Glomerular visceral epithelial cell (primary cell): ENCODE measurements at regions not wholly inside any gene's neighbourhood (a gene's known extent, or its start where the extent isn't known, plus 50 kb on each side); places are given as distances from the start of the nearest gene placed in this dataset.

Experiments used
- DNase-seq: peaks from one replicate; pipeline ENCODE4 v3.0.0-alpha.2; 2016; ENCODE audit errors: extremely low spot score

DNA sequence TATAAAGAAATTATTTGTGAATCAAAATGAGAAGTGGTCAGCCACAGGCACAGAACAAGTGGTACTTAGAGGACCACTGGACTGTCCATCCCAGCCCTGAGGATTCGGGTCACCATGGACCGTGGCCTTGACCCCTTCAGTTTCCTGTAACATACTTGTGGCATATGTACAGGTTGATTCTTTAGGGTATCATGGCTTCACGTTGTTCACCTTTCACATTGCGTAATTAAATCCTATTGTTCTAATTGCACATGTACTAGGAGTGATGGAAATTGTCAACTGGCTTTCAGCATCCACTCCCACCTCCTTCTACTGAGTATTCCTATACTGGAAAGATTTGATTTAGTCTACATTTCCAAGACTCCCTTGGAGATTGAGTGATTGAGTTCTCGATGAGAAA is 148.3 kb upstream of the GJB5 start:
- DNase-seq: no peak

GRCh38 chr1:34610063-34610462 is 144.8 kb upstream of the GJB5 start:
- no peak for DNase-seq

DNA sequence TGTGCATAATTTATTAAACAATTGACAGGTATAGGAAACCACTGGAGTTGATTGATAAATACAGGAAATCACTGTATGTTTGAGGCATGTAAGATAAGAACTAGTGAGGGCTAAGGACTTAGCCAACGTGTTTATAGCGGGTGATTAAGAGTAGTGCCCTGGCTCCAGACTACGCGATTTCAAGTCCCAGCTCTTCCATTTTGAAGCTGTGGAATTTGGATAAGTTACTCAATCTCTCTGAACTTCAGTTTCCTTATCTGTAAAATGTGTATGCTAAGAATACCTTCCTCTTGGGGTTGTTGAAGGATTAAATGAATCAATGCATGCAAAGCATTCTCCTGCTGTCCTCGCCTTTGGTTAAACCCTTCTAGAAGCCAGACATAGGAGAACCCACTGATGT is 143.3 kb upstream of the GJB5 start:
- DNase-seq: no peak

- no peak for DNase-seq
These were observed 142.6 kb upstream of the GJB5 start for GRCh38 chr1:34612091-34612827.

GRCh38 chr1:34617321-34618118 is 137.3 kb upstream of the GJB5 start:
- no peak for DNase-seq

DNA sequence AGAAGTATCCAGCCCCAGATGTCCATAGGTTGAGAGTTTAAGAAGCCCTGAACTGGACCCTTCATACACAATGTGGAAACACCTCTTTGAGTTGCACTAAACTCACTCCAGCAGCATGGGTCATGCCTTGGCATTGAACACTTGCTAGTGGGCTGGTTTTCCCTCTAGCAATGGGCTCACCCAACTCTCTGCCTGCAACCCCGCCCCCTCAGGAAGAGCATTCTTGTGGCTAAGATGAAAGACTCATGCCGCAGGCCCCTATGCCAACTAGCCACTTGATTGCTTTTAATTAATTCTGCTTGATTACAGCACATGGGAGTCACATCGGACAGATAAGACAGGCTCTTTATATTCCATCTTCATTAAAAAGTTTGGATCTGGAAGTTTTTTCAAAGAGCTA is 136.5 kb upstream of the GJB5 start:
- no peak for DNase-seq

DNA sequence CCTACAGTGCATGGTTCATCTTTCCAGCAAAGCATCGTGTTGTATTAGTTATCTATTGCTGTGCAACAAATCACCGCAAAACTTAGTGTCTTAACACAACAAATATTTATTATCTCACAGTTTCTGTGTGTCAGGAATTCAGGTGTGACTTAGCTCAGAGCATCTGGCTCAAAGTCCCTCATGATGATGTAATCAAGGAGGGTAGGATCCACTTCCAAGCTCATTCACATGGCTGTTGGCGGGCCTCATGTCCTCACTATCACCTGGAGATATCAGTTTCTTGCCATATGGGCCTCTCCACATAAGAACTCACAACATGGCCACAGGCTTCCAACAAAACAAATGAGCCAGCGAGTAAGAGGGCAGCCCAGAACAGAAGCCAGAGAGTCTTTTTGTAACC is 135.6 kb upstream of the GJB5 start:
- DNase-seq: no peak

GRCh38 chr1:34621916-34622315 is 132.9 kb upstream of the GJB5 start:
- DNase-seq: no peak

DNA sequence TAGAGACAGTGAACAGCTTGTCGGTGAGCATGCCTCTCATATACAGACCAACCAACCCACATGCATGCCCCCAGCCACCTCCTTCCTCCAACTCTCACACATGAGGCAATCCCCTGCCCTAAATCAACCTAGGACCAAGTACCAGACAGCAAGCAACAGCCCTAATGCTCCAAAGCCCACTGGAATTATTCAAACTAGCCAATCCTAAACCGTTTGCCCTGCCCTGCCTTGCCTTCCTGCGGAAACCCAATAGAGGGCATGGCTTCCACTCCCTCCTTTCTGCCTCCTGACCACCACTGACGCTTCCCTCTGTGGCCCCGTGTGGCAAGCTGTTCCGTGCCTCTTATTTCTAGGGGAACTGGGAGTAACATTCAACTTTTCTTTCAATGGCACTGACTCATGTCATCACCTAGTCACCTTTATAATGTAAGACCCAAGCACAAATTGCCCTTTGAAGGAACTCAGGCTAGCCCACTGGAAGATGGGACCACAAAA is 129.3 kb upstream of the GJB5 start:
- no peak for DNase-seq

- no peak for DNase-seq
These were observed 127.2 kb upstream of the GJB5 start for GRCh38 chr1:34627465-34628240.

GRCh38 chr1:34631126-34631525 is 123.7 kb upstream of the GJB5 start:
- DNase-seq: no peak

DNA sequence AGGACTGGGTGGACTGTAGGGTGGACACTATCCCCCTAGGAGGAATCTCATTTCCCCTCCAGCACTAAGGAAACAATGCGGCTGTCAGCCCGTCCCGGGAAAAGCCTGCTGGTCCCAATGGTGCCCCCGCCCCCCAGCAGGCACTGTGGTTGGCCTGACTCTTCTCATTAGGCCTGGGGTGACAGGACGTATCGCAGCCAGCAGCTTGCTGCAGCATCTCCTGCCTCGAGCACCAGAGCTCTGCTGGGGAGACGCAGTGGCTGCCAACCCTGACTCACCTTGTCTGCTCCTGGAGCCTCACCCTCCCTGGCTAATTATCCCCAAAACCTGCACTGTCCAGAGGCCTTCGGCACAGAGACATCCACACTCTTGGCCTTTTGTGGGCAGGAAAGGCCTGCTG is 115.1 kb upstream of the GJB5 start:
- DNase-seq: no peak

DNA sequence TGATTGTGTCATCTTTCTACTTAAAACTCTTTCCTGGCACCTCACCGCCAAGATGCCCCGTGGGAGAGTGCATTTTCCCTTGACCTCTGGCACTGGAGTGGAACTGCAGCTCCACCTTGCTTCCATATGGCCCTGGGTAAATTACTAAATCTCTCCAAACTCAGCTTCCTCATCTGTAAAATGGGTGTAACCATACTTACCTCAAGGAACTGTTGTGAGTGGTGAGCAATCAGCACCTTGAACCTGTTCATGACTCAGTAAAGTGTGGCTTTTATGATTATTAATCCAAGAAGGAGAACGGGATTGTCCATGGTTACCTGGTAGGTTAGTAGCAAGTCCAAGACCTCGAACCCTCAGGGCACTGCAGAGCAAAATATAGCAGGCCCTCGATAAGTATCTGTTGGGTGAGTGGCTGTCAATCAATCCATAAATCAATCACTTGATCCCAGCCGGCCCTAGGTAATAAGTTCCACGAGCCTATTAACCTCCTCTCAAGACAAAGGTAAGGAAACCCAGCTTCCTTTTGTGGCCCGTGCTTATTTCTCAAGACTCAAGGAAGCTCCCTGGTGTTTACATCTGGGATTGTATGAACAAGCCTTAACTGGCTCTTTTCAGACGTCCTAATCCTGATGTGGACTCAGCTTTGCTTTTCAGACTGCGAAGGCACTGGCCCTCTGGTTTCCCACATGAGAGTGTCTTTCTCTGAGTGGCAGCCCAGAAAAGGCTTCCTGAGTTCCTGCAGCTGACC is 114.0 kb upstream of the GJB5 start:
- no peak for DNase-seq

GRCh38 chr1:34642679-34643078 is 112.2 kb upstream of the GJB5 start:
- DNase-seq: no peak

DNA sequence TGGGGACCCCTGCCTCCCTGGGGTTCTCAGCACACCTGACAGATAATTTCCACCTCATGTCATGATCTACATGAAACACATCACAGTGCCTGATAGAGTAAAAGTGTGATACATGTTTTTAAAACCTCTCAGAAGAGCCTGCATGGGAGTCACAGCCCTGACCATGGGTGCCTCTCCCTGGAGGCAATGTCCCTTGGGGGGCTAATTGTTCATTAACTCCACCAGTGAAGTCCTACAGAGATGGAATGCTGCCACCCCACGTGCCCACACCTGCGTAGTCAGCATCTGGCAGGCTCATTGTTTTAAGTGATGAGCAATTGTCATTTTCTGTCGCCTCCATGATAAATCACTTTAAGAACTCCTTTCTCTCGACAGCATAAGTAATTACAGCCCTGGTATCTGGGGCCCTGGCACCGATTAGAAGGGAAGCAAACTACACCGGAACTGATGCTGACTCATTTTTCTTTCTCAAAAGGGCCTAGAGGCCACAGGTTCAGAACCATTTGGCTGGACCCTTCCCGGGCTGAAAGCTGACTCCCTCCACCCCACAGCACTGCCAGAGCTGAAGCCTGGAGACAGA is 109.6 kb upstream of the GJB5 start:
- no peak for DNase-seq

DNA sequence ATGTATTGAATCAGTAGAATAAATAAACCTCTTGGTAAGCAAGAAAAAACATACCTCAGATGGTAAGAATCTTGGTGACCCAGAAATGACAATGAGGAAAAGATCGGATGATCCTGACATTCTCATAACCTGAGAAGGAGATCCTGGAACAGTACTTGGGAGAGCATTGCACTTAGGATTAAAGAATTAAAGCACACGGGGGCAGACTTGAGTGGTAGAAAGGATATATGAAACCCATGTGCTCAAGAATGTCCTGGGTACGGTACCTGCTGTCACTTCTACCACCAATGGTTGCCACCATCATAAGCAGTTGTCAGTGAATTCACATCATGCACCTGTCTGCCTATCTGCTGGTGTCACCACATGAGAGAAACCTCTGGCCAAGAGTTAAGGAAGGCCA is 108.9 kb upstream of the GJB5 start:
- DNase-seq: no peak

DNA sequence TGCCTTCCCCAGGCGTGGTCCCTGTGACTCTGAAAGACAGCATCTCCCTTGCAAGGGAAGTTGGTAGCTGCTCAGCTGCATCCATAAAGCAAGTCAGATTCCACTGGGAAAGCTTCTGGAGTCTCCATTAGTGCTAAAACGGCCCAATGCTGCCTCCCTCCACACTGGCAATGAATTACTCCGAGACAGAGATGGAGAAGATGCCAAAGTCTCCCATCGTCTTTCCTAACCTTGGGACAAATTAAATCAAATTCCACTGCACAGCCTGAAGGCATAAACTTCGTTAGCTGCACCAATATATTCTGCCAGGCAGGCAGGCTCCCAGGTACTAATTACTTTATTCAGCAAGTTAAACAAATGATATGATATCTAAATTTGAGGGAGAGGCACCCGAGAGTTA is 106.3 kb upstream of the GJB5 start:
- DNase-seq: no peak

DNA sequence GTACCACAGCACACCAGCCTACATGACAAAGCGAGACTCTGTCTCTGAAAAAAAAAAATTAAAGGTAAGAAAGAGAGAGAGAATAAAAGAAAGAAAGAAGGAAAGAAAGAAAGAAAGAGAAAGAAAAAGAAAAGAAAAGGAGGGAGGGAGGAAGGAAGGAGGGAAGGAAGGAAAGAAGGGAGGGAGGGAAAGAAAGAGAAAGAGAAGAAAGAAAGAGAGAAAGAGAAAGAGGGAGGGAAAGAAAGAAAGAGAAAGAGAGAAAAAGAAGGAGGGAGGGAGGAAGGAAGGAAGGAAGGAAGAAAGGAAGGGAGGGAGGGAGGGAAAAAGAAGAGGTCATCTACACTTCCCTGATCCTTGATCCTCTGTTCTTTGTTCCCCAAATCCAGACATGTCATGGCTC is 104.8 kb upstream of the GJB5 start:
- DNase-seq: no peak

DNA sequence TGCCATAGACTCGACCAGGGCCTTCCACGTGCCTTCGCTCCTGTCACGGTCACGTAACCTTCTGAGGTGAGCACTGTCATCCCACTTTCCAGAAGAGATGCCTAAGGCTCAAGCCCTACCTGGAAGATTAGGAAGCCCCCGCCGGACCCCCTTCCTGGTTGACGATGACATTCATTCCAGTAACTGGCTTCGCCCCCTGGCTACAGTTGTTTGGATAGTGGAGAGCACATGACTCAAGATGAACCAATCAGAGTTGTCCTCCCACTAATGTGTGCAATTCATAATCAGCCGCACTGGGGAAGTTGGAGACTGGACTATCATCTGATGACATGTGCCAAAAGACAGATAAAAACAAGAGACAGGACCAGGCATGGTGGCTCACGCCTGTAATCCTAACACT is 104.0 kb upstream of the GJB5 start:
- DNase-seq: no peak

DNA sequence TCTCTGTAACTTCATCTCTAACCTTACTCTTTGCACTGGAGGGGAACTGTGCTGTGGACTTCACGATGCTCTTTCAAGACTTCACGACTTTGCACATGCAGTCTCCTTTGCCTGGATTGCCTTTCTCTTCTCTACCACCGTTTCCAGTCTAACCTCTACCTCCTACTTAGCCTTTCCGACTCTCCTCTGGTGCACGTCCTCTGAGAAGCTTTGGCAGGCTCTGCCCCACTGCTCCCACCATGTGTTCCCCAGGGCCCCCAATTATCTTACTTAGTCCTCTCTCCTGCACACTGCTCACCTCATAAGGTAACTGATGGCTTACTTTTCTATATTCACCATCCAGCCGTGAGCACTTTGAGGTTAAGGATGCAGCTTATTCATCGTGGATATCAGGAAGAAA is 101.7 kb upstream of the GJB5 start:
- DNase-seq: no peak

- no peak for DNase-seq
These were observed 99.5 kb upstream of the GJB5 start for GRCh38 chr1:34655206-34655874.
